ENCODE measurements at regions not wholly inside any gene's neighbourhood (a gene's known extent, or its start where the extent isn't known, plus 50 kb on each side); places are given as distances from the start of the nearest gene placed in this dataset.

- ChIA-PET POLR2A (no interaction called here), CTCF (no interaction called here)
- peaks cover 67% of the 10 kb centered on the region for H3K9me3 Mint-ChIP-seq
- TF ChIP-seq FOXJ3 (CRISPR knock-in tag; IDR thresholded peaks at IDR 0.05; ENCODE audit: borderline replicate concordance) (no peak), ZNF232 (CRISPR knock-in tag; IDR thresholded peaks at IDR 0.05) (no peak), ZNF263 (CRISPR knock-in tag; IDR thresholded peaks at IDR 0.05; ENCODE audit: low read depth) (no peak), OVOL2 (CRISPR knock-in tag; IDR thresholded peaks at IDR 0.05; ENCODE audit: borderline replicate concordance) (no peak), ZNF219 (CRISPR knock-in tag; IDR thresholded peaks at IDR 0.05; ENCODE audit: borderline replicate concordance) (no peak), ETV6 (CRISPR knock-in tag; IDR thresholded peaks at IDR 0.05) (no peak), ZNF425 (CRISPR knock-in tag; conservative IDR thresholded peaks at IDR 0.05) (no peak), CTCF (IDR thresholded peaks at IDR 0.05) (no peak), TEAD1 (CRISPR knock-in tag; IDR thresholded peaks at IDR 0.05) (no peak), NFYB (CRISPR knock-in tag; conservative IDR thresholded peaks at IDR 0.05; ENCODE audit: low read depth) (no peak), ZBTB21 (CRISPR knock-in tag; IDR thresholded peaks at IDR 0.05; ENCODE audit: borderline replicate concordance) (no peak), NFE2L1 (CRISPR knock-in tag; IDR thresholded peaks at IDR 0.05) (no peak), ZNF281 (CRISPR knock-in tag; IDR thresholded peaks at IDR 0.05) (no peak)
- TF ChIP-seq, protein P1, sequence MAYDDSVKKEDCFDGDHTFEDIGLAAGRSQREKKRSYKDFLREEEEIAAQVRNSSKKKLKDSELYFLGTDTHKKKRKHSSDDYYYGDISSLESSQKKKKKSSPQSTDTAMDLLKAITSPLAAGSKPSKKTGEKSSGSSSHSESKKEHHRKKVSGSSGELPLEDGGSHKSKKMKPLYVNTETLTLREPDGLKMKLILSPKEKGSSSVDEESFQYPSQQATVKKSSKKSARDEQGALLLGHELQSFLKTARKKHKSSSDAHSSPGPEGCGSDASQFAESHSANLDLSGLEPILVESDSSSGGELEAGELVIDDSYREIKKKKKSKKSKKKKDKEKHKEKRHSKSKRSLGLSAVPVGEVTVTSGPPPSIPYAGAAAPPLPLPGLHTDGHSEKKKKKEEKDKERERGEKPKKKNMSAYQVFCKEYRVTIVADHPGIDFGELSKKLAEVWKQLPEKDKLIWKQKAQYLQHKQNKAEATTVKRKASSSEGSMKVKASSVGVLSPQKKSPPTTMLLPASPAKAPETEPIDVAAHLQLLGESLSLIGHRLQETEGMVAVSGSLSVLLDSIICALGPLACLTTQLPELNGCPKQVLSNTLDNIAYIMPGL (CRISPR knock-in tag; IDR thresholded peaks at IDR 0.05) = no peak
- TF ChIP-seq, protein P2, sequence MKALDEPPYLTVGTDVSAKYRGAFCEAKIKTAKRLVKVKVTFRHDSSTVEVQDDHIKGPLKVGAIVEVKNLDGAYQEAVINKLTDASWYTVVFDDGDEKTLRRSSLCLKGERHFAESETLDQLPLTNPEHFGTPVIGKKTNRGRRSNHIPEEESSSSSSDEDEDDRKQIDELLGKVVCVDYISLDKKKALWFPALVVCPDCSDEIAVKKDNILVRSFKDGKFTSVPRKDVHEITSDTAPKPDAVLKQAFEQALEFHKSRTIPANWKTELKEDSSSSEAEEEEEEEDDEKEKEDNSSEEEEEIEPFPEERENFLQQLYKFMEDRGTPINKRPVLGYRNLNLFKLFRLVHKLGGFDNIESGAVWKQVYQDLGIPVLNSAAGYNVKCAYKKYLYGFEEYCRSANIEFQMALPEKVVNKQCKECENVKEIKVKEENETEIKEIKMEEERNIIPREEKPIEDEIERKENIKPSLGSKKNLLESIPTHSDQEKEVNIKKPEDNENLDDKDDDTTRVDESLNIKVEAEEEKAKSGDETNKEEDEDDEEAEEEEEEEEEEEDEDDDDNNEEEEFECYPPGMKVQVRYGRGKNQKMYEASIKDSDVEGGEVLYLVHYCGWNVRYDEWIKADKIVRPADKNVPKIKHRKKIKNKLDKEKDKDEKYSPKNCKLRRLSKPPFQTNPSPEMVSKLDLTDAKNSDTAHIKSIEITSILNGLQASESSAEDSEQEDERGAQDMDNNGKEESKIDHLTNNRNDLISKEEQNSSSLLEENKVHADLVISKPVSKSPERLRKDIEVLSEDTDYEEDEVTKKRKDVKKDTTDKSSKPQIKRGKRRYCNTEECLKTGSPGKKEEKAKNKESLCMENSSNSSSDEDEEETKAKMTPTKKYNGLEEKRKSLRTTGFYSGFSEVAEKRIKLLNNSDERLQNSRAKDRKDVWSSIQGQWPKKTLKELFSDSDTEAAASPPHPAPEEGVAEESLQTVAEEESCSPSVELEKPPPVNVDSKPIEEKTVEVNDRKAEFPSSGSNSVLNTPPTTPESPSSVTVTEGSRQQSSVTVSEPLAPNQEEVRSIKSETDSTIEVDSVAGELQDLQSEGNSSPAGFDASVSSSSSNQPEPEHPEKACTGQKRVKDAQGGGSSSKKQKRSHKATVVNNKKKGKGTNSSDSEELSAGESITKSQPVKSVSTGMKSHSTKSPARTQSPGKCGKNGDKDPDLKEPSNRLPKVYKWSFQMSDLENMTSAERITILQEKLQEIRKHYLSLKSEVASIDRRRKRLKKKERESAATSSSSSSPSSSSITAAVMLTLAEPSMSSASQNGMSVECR (CRISPR knock-in tag; IDR thresholded peaks at IDR 0.05; ENCODE audit: borderline replicate concordance) = no peak
- TF ChIP-seq, protein P3, sequence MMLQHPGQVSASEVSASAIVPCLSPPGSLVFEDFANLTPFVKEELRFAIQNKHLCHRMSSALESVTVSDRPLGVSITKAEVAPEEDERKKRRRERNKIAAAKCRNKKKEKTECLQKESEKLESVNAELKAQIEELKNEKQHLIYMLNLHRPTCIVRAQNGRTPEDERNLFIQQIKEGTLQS (CRISPR knock-in tag; conservative IDR thresholded peaks at IDR 0.05) = no peak
- TF ChIP-seq, protein P4, sequence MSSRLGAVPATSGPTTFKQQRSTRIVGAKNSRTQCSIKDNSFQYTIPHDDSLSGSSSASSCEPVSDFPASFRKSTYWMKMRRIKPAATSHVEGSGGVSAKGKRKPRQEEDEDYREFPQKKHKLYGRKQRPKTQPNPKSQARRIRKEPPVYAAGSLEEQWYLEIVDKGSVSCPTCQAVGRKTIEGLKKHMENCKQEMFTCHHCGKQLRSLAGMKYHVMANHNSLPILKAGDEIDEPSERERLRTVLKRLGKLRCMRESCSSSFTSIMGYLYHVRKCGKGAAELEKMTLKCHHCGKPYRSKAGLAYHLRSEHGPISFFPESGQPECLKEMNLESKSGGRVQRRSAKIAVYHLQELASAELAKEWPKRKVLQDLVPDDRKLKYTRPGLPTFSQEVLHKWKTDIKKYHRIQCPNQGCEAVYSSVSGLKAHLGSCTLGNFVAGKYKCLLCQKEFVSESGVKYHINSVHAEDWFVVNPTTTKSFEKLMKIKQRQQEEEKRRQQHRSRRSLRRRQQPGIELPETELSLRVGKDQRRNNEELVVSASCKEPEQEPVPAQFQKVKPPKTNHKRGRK (CRISPR knock-in tag; IDR thresholded peaks at IDR 0.05; ENCODE audit: borderline replicate concordance) = no peak
- no peak for ATAC-seq
- H3K4me3 Mint-ChIP-seq = no peak overlapping the region
- no peak overlapping the region for H3K27ac Mint-ChIP-seq
- no peaks in the 10 kb centered on the region for H3K4me1 Mint-ChIP-seq
- no peak for DNase-seq (ENCODE audit: low spot score)
- peaks cover 41% of the 10 kb centered on the region for H3K36me3 Mint-ChIP-seq
- no peaks in the 10 kb centered on the region for H3K27me3 Mint-ChIP-seq (ENCODE audit: low read depth)
Measured at GRCh38 chr18:71450257-71450656, 1093.9 kb downstream of the CBLN2 start.
